ENCODE measurements at regions not wholly inside any gene's neighbourhood (a gene's known extent, or its start where the extent isn't known, plus 50 kb on each side); places are given as distances from the start of the nearest gene placed in this dataset.
"Not testable (repeated sequence)": the region's sequence is repeated elsewhere in the genome, so short reads cannot be mapped to it uniquely, and the experiment has no call there.

- ATAC-seq (ENCODE audit: low FRiP score) (no peak), DNase-seq (ENCODE audit: low spot score) (no peak)
- no peak for TF ChIP-seq CTCF (IDR thresholded peaks at IDR 0.05)
Observed at GRCh38 chr2:145747715-145748114, 1227.8 kb upstream of the ZEB2 start.

GRCh38 chr2:145745387-145745721 is 1225.4 kb upstream of the ZEB2 start:
- not testable (repeated sequence) for DNase-seq (ENCODE audit: low spot score); ATAC-seq (ENCODE audit: low FRiP score)

- DNase-seq (ENCODE audit: low spot score) (no peak), ATAC-seq (ENCODE audit: low FRiP score) (no peak)
- TF ChIP-seq CTCF (IDR thresholded peaks at IDR 0.05) = no peak
Observed at GRCh38 chr2:145744541-145745386, 1224.8 kb upstream of the ZEB2 start.

- ATAC-seq (ENCODE audit: low FRiP score) (no peak), DNase-seq (ENCODE audit: low spot score) (no peak)
- no peak for TF ChIP-seq CTCF (IDR thresholded peaks at IDR 0.05)
Observed at GRCh38 chr2:145743011-145743410, 1223.1 kb upstream of the ZEB2 start.

GRCh38 chr2:145741636-145742035 is 1221.7 kb upstream of the ZEB2 start:
- no peak for DNase-seq (ENCODE audit: low spot score)
- ATAC-seq (ENCODE audit: low FRiP score) = no peak
- no peak for TF ChIP-seq CTCF (IDR thresholded peaks at IDR 0.05)

- no peak for DNase-seq (ENCODE audit: low spot score)
- no peak for ATAC-seq (ENCODE audit: low FRiP score)
- TF ChIP-seq CTCF (IDR thresholded peaks at IDR 0.05) = no peak
Observed at GRCh38 chr2:145741181-145741580, 1221.3 kb upstream of the ZEB2 start.

- no peak for TF ChIP-seq CTCF (IDR thresholded peaks at IDR 0.05)
- ATAC-seq (ENCODE audit: low FRiP score) = no peak
- no peak for DNase-seq (ENCODE audit: low spot score)
Observed at GRCh38 chr2:145740302-145740701, 1220.4 kb upstream of the ZEB2 start.

Data from omental fat pad (tissue), 3 donors.